HG03558 (cell line): ENCODE measurements at regions not wholly inside any gene's neighbourhood (a gene's known extent, or its start where the extent isn't known, plus 50 kb on each side); places are given as distances from the start of the nearest gene placed in this dataset.

ENCODE experiments used
- ATAC-seq: cut with Tn5 transposase; IDR thresholded peaks from one replicate; pipeline ENCODE4 v1.9.1; 2021; ENCODE audit warnings: moderate number of reproducible peaks; ENCODE audit not compliant: unreplicated experiment; ENCODE audit errors: extremely low read depth

DNA sequence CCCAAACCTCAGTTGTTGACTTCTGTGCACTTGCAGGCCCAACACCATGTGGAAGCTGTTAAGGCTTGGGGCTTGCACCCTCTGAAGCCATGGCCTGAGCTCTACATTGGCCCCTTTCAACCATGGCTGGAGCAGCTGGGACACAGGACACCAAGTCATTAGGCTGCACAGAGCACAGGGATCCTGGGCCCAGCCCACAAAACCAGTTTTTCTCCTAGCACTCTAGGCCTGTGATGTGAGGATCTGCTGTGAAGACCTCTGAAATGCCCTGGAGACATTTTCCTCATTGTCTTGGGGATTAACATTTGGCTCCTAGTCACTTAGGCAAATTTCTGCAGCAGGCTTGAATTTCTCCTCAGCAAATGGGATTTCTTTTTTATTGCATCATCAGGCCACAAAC is 1255.7 kb downstream of the ZPLD1 start:
- no peak for ATAC-seq

DNA sequence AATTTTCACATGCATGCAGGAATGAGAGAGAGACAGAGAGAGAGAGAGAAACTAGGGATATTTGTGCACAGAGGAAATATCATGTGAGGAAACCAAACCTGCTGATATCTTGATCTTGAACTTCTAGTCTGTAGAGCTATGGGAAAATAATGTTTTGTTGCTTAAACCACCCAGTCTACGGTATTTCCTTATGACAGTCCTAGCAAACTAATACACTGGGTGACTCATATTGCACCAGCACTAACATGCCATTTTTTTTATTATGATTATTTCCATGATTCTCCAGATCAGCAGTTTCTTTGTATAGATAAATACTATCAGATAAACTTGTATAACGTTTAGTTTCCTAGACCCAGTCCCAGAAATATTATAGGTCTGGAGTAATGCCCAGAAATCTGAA is 1259.0 kb downstream of the ZPLD1 start:
- no peak for ATAC-seq

DNA sequence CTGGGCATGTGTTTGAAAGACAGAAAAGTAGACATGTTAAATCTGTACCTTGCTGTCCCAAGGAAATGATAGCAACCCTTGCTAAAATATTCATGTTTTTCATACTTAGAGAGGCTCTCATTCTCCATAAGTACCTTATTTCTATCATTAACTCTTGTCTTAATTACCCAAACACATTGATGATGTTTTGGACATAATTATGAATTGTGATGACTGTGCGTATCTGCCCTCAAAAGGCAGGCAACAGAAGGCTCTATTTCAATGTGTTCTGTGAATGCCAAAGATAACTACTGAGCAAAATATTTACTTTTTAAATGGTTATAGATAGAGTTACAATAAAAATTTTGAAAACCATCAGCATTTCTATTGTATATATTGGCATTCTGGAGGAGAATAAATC is 1263.8 kb downstream of the ZPLD1 start:
- no peak for ATAC-seq

DNA sequence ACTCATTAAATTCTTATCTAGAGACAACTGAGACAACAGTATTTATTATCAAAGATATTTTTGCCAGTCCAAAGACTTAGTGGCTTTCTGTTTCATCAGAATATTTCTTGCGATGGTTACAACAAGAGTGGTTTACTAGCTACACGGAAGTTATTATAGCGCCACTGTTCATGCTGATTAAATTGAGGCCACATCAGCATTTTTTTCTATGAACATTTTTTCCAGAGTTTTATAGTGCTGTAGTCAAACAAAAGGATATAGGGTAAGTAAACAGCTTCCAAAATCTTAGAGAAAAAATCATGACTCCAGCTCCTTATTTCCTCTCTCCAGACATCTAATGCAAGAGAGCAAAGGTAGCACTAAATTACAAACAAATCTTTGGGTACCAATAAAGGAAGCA is 1264.4 kb downstream of the ZPLD1 start:
- ATAC-seq = no peak

DNA sequence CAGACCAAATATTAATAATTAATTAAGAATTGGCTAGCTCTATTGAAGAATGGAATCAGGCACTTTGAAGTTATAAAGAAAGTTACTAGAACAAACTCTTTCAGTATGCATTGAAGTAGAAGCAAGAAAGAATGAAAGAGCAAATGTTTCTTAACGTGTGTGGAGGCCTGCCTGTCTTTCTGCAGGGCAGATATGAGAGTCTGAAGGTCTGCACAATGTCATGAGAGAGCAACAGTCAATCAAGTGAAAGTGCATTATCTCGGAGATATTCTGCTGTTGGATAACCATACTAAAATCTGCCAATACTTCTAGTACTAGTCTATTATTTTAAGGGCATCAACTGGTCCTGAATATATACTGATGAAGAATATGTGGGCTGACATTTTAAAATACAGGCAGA is 1270.8 kb downstream of the ZPLD1 start:
- ATAC-seq = no peak

DNA sequence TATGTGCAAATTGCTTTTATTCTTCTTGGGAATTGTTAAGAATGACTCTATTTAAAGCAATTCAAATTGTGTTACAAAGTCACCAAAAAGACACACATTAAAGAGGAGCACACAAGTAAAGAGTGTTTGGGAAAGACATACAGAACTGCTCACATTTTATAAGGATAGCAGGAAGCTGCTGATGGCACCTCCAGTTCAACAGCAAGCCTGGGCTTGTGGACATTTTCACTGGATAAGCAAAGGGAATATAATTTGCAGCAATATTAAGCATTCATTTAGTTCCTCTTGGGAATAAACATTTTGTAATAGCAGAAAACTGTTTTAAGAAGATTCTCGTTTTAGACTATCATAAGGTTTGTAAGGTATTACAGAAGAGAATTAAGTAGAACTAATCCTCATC is 1271.9 kb downstream of the ZPLD1 start:
- ATAC-seq = no peak

DNA sequence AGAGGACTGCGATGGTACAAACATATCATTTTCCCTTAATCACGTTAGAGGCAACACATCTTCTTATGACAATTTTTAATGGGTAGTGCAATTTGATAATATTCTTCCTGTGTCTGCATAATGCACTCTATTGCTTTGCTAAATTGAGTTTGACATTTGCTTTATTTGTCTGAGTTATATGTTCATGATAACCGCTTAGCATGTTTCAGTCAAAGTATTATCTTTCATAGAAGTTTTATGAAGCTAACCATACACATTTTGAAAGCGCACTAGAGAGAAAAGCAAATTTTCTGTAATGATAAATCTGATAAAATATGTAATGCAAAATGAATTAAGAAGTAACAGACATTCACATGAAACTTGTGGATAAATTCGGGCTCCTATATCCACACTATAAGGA is 1276.9 kb downstream of the ZPLD1 start:
- no peak for ATAC-seq

DNA sequence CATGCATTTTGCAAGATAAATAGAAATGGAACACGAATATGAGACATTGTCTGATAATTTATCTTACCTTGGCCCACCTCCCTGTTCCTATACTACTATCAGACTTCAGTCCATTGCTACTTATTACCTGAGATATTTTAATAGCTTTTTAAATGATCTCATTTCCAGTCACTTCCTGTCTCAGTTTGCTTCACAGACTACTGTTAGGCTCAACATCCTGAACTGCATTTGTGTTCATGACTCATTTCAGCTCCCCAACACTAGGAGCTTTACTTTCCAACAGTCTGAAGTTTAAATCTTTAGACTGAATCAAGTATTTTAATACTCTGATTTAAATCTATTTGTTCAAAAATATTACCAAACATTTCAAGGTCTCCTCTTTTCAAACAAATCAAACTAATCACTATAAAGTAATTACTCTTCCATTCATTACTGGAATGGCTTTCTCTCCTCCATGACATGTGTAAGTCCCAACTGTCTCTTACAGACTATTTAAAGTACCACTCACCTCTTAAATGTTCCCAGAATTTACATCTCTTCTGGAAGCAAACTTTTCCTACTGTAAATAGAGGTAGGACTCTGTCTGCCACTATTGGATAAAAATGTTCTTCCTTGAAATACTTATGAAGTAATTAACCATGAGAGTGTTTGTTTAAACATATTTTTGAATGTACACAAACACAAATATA is 1277.6 kb downstream of the ZPLD1 start:
- ATAC-seq = no peak

DNA sequence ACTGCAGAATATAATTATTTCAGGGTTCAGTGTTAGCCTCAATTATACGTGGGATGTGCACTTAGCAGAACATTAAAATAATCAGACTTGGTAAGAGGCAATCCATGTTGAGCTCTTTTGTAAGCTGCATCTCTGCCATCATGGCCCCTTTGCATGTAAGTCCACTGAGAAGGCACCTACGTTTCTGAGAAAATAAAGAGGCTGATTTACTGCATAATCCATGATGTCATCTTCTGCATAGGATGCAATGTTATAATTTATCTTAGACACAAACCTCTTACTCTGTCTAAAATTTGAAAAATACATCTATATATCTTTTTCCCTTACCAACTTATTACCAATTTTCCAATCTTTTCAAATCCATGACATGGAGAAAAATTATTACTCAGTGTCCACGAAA is 1294.7 kb downstream of the ZPLD1 start:
- ATAC-seq = no peak

DNA sequence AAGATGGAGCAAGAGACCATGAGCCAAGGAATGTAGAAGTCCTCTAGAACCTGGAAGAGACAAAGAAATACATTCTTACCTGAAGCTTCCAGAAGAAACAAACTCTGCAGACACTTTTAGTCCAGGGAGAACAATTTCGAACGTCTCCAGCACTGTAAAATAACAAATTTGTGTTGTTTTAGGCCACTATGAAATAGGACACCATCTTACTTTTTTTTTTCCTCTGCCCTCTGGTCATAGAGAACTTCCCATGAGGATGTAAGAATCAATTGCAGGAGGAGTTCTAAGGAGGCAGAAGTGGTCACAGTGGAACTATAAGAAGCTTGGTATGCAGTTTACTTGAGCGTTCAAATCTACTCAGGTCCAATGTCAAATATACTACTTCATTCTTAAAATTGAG is 1295.9 kb downstream of the ZPLD1 start:
- ATAC-seq = no peak

DNA sequence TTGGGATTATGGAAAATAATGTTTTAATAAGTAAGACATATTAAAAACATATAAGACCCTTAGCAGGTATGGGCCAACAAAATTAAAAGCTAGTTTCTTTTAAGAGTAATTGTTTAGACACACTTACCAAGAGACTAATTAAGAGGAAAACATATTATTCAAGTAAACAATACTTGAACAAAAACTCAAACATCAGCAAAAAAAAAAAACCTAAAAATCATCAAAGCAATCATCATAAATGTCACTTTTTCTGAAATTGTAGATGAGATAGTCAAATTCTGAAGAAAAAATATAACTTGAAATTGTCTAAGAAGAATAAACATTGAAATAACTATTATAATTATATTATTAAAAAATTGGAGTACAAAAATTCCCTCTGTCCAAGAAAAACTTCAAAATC is 1318.2 kb downstream of the ZPLD1 start:
- ATAC-seq = no peak

DNA sequence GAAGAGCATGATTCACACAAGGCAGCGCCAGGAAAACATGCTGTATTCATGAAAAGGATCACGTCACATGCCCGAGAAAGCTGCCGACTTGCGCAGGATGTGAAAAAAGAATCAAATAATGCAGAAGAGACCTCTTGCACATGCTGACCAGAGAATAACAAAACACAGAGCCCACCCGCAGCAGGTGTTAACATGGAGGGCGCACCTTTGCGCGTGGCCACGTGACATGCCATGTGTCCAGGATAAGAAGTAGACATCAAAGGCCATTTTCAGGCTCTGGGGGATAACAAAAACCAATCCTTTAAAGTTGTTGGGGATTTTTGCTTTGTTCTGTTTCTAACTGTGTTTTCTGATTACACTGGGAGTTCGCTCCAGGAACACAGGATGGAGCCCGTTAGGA is 1332.8 kb downstream of the ZPLD1 start:
- no peak for ATAC-seq

DNA sequence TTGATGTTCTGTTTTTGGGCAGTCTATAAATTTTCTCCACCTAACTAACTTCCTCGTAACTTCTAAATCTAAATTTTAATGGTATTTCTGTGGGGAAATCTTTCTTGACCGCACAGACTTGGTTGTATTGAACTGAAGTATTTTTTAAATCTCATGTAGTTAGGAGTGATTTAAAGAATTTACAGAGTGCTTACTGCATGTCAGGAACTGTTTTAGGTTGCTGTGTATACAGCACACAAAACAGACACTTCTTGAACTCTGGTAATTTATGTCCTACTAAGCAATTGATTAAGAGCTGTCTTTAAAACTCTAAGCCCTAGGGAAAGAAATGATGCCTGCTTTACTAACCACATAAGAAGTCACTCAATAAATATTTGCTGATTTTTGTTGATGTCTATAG is 1350.2 kb downstream of the ZPLD1 start:
- no peak for ATAC-seq

DNA sequence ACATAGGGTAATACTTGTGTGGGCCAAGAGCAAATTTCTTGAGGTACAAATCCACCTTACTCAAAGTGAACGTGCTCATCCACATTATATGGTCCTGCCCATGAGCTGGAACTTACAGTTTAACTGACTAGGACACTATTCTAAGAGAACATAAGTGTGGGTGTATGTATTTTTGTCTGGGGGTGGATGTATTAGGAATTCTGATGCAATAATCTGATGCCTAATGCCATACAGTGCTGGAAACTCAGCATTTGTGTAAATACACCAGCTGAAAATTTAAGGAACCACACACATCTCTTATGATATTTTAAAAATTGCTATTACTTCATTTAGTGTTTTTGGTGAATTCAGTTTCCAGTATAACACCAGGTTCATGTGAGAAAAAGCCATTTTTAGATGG is 1350.7 kb downstream of the ZPLD1 start:
- no peak for ATAC-seq

DNA sequence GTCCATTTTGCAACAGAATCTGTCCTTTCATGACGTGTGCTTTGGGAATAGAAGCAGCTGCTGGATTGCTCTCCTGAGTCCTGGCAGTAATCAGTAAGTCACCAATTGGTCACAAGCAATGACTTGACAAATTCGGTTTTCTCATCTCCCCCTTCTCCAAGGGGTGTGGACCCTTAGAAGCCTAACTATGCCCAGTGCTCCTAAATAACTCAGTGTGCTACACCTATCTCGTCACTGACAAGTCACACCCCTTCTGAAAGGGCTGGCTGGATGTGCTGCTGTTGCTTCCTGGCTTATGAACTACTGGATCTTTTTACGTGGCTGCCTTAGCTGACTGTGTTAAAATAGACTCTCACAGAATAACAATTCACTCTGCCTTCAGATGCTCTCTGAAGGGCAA is 1351.5 kb downstream of the ZPLD1 start:
- no peak for ATAC-seq

DNA sequence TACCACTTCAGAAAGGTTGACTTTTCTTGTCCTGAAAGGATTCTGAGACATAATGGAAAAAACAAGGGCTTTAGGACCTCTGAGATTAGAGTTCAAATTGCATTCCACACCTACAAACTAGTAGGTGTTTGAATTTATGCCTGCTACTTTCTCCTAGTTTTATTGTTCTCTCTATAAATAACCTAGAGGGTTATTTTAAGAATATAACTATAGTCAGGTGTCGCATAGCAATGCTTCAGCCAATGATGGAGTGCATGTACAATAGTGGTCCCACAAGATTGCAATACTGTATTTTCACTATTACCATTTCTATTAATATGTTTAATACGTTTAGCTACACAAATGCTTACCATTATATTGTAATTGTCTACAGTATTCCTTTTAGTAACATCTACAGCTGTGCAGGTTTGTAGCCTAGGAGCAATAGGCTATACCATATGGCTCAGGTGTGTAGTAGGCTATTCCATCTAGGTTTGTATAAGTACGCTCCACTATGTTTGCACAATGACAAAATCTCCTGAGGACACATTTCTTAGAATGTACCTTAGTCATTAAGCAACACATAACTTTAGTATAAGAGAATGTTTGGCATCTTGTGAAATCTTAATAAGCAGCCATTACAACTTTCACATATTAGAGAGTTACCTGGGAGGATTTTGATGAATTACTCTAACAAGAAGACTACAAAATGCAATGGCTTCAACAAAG is 1352.5 kb downstream of the ZPLD1 start:
- no peak for ATAC-seq

DNA sequence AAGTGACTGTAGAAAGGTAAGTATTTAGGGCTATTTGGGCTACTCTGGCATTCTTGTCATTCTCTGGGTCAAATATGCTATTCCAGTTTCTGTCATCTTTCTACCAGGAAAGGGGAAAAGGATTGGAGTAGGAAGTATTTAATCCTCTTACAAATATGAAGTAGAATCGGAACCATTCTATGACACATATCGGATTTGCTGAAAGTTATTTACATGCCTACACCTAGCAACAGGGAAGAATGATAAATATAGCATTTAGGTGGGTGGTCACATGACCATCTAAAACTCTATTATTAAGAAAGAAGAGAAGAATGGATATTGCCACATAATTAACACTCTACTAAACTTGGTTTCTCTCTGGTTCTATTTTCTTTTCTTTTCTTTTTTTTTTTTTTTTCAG is 1353.1 kb downstream of the ZPLD1 start:
- ATAC-seq = no peak

DNA sequence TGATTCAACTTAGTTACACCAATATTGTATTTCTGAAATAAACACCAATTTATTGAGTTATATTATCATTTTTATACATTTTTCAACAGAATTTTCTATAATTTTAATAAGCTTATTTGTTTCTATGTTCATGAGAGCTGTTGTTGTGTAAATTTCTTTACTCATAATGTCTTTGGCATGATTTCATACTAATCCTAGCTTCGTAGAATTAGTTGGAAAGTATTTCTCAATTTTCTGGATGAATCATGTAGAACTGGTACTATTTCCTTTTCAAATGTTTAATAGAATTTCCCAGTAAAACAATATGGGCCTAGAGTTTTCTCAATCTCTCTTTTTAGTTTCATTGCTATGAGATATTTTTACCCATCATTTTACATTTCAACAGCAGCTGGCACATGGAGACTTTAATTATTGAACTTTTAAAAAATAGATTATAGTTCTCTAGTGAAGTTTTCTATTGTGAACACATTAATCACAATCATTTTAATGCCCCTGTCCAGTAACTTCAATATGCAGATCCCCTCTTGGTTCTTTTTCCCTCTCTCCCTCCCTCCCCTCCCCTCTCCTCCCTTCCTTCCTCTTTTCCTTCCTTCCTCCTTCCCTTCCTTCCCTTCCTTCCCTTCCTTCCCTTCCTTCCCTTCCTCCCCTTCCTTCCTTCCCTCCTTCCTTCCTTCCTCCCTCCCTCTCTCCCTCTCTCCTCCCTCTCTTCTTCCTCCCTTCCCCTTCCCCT is 1357.1 kb downstream of the ZPLD1 start:
- ATAC-seq = no peak

DNA sequence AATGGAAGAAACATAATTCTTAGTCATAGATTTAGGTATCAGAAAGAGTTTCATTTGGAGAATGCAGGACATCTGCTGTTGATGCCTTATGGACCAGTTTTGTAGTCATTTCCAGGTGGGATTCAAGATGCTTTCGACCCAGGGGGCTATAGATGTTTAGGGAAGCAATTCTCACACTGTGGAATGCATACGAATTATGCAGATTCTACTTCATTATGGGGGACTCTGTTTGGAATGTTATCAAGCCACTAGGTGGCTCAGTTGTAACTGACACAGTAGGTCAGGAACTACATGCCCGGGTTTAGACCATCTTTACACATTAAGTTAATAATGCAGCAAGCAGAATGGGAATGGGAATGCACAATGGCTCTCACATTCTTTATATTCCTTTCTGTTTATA is 1359.8 kb downstream of the ZPLD1 start:
- ATAC-seq = no peak

DNA sequence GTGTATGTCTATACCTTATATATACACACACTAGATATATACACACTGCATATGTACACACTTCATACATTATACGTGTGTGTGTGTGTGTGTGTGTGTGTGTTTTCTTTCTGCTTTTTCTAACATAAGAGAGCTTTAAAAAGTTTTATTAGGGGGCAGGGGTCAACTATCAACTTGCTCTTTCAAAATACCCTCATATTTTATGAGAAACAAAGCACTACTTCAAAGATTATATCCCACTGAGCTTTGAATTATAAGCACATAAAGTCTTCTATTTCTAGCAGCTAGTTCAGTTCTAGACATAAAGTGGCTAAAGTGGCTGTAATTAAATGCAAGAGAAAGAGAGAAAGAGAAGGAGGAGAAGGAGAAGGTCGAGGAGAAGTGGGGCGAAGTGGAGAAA is 1361.3 kb downstream of the ZPLD1 start:
- ATAC-seq = no peak

DNA sequence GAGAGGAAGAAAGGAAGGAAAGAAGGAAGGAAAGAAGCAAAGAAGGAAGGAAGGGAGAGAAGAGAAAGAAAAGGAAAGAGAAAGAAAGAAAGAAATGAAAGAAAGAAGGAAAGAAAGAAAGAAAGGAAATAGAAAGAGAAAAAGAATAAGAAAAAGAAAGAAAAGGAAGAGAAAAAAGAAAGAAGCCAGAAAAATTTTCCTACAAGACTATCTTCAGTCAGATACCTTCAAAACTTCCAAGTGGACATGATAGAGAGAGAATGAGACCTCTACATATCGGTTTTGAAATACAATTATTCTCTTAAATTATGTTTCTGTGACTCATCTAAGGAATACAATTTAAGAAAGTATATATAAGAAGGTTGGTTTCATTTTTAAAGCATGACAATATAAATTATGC is 1369.0 kb downstream of the ZPLD1 start:
- no peak for ATAC-seq

DNA sequence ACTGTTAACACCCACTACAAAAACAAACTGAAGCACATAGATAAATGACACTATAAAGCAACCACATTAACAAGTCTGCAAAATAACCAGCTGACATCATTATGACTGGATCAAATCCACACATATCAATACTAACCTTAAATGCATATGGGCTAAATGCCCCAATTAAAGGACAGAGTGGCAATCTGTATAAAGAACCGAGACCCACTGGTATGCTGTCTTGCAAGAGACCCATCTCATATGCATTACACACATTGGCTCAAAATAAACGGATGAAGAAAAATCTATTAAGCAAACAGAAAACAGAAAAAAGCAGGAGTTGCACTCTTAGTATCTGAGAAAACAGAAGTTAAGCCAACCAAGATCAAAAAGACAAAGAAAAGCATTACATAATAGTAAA is 1375.4 kb downstream of the ZPLD1 start:
- ATAC-seq = no peak
